Epithelial cell of proximal tubule (primary cell): ENCODE measurements at regions not wholly inside any gene's neighbourhood (a gene's known extent, or its start where the extent isn't known, plus 50 kb on each side); places are given as distances from the start of the nearest gene placed in this dataset.

Experiments
- DNase-seq: peaks from one replicate; pipeline ENCODE4 v3.0.0-alpha.2; 2011; ENCODE audit warnings: low read depth
- H3K4me3 ChIP-seq: 2 replicates; pipeline ENCODE4 v1.5.1; 2011; ENCODE audit warnings: low read depth, mild to moderate bottlenecking, low read length
- CTCF ChIP-seq: conservative IDR thresholded peaks from 2 replicates; pipeline ENCODE4 v1.5.1; 2012; ENCODE audit warnings: low read depth, mild to moderate bottlenecking, low read length

- H3K4me3 ChIP-seq = no peak overlapping the region
- DNase-seq = no peak
- TF ChIP-seq CTCF = no peak
These were observed 230.1 kb downstream of the BRD1 start for GRCh38 chr22:49597428-49598039.

- DNase-seq = no peak
- TF ChIP-seq CTCF = no peak
- no peak overlapping the region for H3K4me3 ChIP-seq
These were observed 232.1 kb downstream of the BRD1 start for GRCh38 chr22:49595465-49596078.

GRCh38 chr22:49594078-49594477, 233.6 kb downstream of the BRD1 start:
- no peak for TF ChIP-seq CTCF
- DNase-seq = no peak
- no peak overlapping the region for H3K4me3 ChIP-seq

- TF ChIP-seq CTCF = no peak
- H3K4me3 ChIP-seq = no peak overlapping the region
- DNase-seq = no peak
These were observed 234.2 kb downstream of the BRD1 start for GRCh38 chr22:49593509-49593908.

- H3K4me3 ChIP-seq = no peak overlapping the region
- DNase-seq = no peak
- no peak for TF ChIP-seq CTCF
These were observed 234.7 kb downstream of the BRD1 start for GRCh38 chr22:49592780-49593501.

- DNase-seq = no peak
- no peak overlapping the region for H3K4me3 ChIP-seq
- TF ChIP-seq CTCF = no peak
These were observed 236.7 kb downstream of the BRD1 start for GRCh38 chr22:49590851-49591445.
